K562 (cell line): ENCODE measurements at regions not wholly inside any gene's neighbourhood (a gene's known extent, or its start where the extent isn't known, plus 50 kb on each side); places are given as distances from the start of the nearest gene placed in this dataset.

Experiments
- ATAC-seq: fragments of 200-7000 bp; cut with Tn5 transposase; 3 replicates; pipeline ENCODE4 v1.9.1; 2020; ENCODE audit warnings: moderate library complexity
- BruUV-seq: library from RNA; stranded (reverse); fragments of 400-500 nt; replicated peaks from 2 replicates; lab custom pipeline; 2021; lab: Mats Ljungman, UMichigan
- CTCF ChIA-PET: fragments of 300-600 bp; formaldehyde crosslinking; extraction: SDS; loops from one replicate; lab custom pipeline; 2021; ENCODE audit warnings: low intra/inter-chr PET ratio; lab: Yijun Ruan, JAX
- POLR2A ChIA-PET: fragments of 300-600, 350-650 bp; sonication (Branson Sonifier 250); formaldehyde crosslinking; extraction: SDS; loops from one replicate; lab custom pipeline; 2021; ENCODE audit warnings: antibody characterized with exemption, inconsistent platforms; lab: Yijun Ruan, JAX
- DNase-seq, 4 experiments: peaks; one replicate each; pipeline versions ENCODE4 v3.0.0 to v3.0.0-alpha.2; 2011 to 2018; ENCODE audit warnings: low spot score in 3 of 4, mixed read lengths in 3 of 4; ENCODE audit errors: extremely low read depth in 1 of 4
- FAIRE-seq: peaks from 2 replicates; lab custom pipeline; 2011; peaks lifted over from hg19 to GRCh38; lab: Jason Lieb, UNC
- H2AFZ ChIP-seq: 2 replicates; pipeline ENCODE4 v1.6.0; 2011; ENCODE audit warnings: low read depth, low read length, control low read depth, inconsistent platforms
- H3K27ac ChIP-seq: fragments of 200-600 bp; 3 replicates; pipeline ENCODE4 v1.8.0; 2011; ENCODE audit warnings: low read depth, mild to moderate bottlenecking, control low read depth, inconsistent platforms, low read length, moderate library complexity, mixed read lengths; ENCODE audit errors: extremely low read depth
- H3K27me3 ChIP-seq, 2 experiments: fragments of 300-600 bp in 1 of 2; 2 replicates in 1 of 2; 3 replicates in 1 of 2; pipeline versions ENCODE4 v1.6.0 to v1.8.0; 2011; ENCODE audit warnings: inconsistent platforms in 2 of 2, low read length in 2 of 2, mild to moderate bottlenecking in 1 of 2, mixed read lengths in 1 of 2, moderate library complexity in 1 of 2; ENCODE audit not compliant: control insufficient read depth in 2 of 2, insufficient read depth in 2 of 2
- H3K36me3 ChIP-seq: fragments of 300-600 bp; 3 replicates; pipeline ENCODE4 v1.8.0; 2011; ENCODE audit warnings: mild to moderate bottlenecking, low read length, inconsistent platforms; ENCODE audit not compliant: control insufficient read depth, insufficient read depth
- H3K4me1 ChIP-seq, 2 experiments: fragments of 200-600 bp in 1 of 2; replicated peaks in 1 of 2; 2 replicates in 1 of 2; 3 replicates in 1 of 2; pipeline versions ENCODE4 v1.5.1 to v1.8.0; 2011; ENCODE audit warnings: inconsistent platforms in 2 of 2, low read length in 2 of 2, mild to moderate bottlenecking in 1 of 2, mixed read lengths in 1 of 2, moderate library complexity in 1 of 2; ENCODE audit not compliant: control insufficient read depth in 2 of 2, insufficient read depth in 2 of 2
- H3K4me2 ChIP-seq: 2 replicates; pipeline ENCODE4 v1.6.1; 2011; ENCODE audit warnings: low read length, control low read depth, inconsistent platforms, mixed read lengths; ENCODE audit not compliant: insufficient read depth
- H3K4me3 ChIP-seq: fragments of 200-600 bp; sonication (generic), shearing (Covaris generic); 2 replicates; pipeline ENCODE4 v1.5.1; 2016; ENCODE audit warnings: control low read depth, inconsistent platforms
- H3K79me2 ChIP-seq: fragments of 200-600 bp; 3 replicates; pipeline ENCODE4 v1.8.0; 2011; ENCODE audit warnings: low read length, inconsistent platforms; ENCODE audit not compliant: control insufficient read depth, insufficient read depth
- H3K9ac ChIP-seq, 2 experiments: 2 replicates each; pipeline versions ENCODE4 v1.6.0 to v1.6.1; 2011; ENCODE audit warnings: low read depth in 2 of 2, low read length in 2 of 2, control low read depth in 1 of 2, inconsistent platforms in 1 of 2, mild to moderate bottlenecking in 1 of 2, mixed read lengths in 1 of 2; ENCODE audit not compliant: insufficient read depth in 1 of 2
- H3K9me1 ChIP-seq: one replicate; pipeline ENCODE4 v1.6.0; 2011; ENCODE audit warnings: inconsistent platforms, mild to moderate bottlenecking, low read length, moderate library complexity; ENCODE audit not compliant: control insufficient read depth, insufficient read depth
- H3K9me3 ChIP-seq: replicated peaks from 2 replicates; pipeline ENCODE4 v1.5.1; 2011; ENCODE audit warnings: low read depth, low read length, inconsistent platforms; ENCODE audit not compliant: control insufficient read depth, insufficient read depth
- H4K20me1 ChIP-seq: replicated peaks from 2 replicates; pipeline ENCODE4 v1.6.1; 2011; ENCODE audit warnings: low read length, inconsistent platforms, mixed read lengths; ENCODE audit not compliant: control insufficient read depth, insufficient read depth
- E2F3 ChIP-seq: fragments of 250-450 bp; sonication (Bioruptor Pico); IDR thresholded peaks from 2 replicates; pipeline ENCODE4 v1.4.0; 2020; ENCODE audit warnings: mild to moderate bottlenecking
- FOS ChIP-seq: IDR thresholded peaks from 3 replicates; pipeline ENCODE4 v1.6.1; 2011; ENCODE audit not compliant: insufficient read length; ENCODE audit errors: extremely low read depth
- HNRNPL ChIP-seq: fragments of 200-400 bp; formaldehyde crosslinking; IDR thresholded peaks from 2 replicates; pipeline ENCODE4 v1.6.1; 2017; ENCODE audit warnings: low read depth, mild to moderate bottlenecking, low read length
- MCM2 ChIP-seq: fragments of 450-650 bp; IDR thresholded peaks from 2 replicates; pipeline ENCODE4 v1.6.1; 2017; ENCODE audit warnings: low read depth, mild to moderate bottlenecking
- NCOA2 ChIP-seq, 2 experiments: fragments of 450-650 bp; IDR thresholded peaks; 2 replicates each; pipeline ENCODE4 v1.6.1; 2018; ENCODE audit warnings: mild to moderate bottlenecking in 2 of 2, moderate library complexity in 1 of 2; ENCODE audit not compliant: partially characterized antibody in 2 of 2
- SAFB2 ChIP-seq: fragments of 200-400 bp; formaldehyde crosslinking; IDR thresholded peaks from 2 replicates; pipeline ENCODE4 v1.6.1; 2018; ENCODE audit warnings: borderline replicate concordance, low read length, low read depth, moderate library complexity; ENCODE audit not compliant: severe bottlenecking
- TCF7L2 ChIP-seq: fragments of 150-350 bp; IDR thresholded peaks from 2 replicates; pipeline ENCODE4 v1.6.1; 2016; ENCODE audit warnings: low read depth, mild to moderate bottlenecking, low read length, moderate library complexity
- TOE1 ChIP-seq, 2 experiments: fragments of 450-650 bp in 1 of 2; sonication (generic) in 1 of 2; formaldehyde crosslinking in 1 of 2; IDR thresholded peaks; 2 replicates each; pipeline versions ENCODE4 v1.7.1 to v1.8.0; 2016 to 2022; ENCODE audit warnings: borderline replicate concordance in 2 of 2, mild to moderate bottlenecking in 2 of 2, antibody characterized with exemption in 1 of 2, inconsistent platforms in 1 of 2, low read depth in 1 of 2, missing genetic modification reagents in 1 of 2, moderate library complexity in 1 of 2
- ZNF224 ChIP-seq: sonication (generic); formaldehyde crosslinking; IDR thresholded peaks from 2 replicates; pipeline ENCODE4 v1.8.0; 2022; ENCODE audit warnings: mild to moderate bottlenecking, missing genetic modification reagents
- ZNF589 ChIP-seq: fragments of 200-800 bp; sonication (Bioruptor generic); IDR thresholded peaks from 2 replicates; pipeline ENCODE4 v1.6.1; 2016; ENCODE audit warnings: low read depth, missing genetic modification characterization, missing compliant biosample characterization
- WGBS: fragments of 100-300 bp; shearing (Covaris generic); methylation state at CpG from one replicate; pipeline ENCODE4 v1.1.6; 2016; ENCODE audit warnings: low coverage, mixed read lengths; ENCODE audit not compliant: insufficient coverage; ENCODE audit errors: missing lambda C conversion rate; 5-methylcytosine and 5-hydroxymethylcytosine counted together
- in situ Hi-C: fragments of 300-500 bp; cut with MboI; formaldehyde crosslinking; loops from 4 replicates; pipeline ENCODE4 v1.15.0; 2018; ENCODE audit warnings: inconsistent platforms, mixed read lengths
- intact Hi-C: fragments of 100-400 bp; cut with micrococcal nuclease; formaldehyde crosslinking; loops from 2 replicates; pipeline ENCODE4 v1.14.2; 2022
- TF ChIP-seq, protein P1 (sequence below): fragments of 250-450 bp; sonication (Bioruptor Pico); IDR thresholded peaks from 2 replicates; pipeline ENCODE4 v1.5.0; 2021

DNA sequence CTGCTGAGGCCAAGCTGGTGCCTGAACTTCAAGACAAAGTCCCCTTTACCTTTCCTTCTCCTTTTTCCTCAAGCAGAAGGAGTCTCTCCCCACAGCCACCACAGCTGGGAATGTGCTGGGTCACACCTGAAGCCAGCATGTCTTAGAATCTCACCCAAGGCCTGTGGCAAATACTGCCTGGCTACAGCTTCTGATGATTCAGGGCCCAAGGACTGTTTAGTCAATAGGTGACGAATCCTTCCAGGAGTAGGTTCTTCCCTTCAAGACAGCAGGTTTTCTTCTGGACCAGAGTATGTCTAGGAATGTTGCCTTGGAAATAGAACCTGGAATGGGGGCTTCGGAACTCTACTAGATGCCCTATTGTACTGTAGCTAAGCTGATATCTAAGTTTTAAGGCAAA lies 374.6 kb downstream of the KIF20B start:
- intact Hi-C loops (no loop called here), in situ Hi-C loops (no loop called here)
- Histone ChIP-seq H3K9me3 (no peaks in the 10 kb centered on the region), H3K9me1 (no peaks in the 10 kb centered on the region), H3K27me3 (no peaks in the 10 kb centered on the region), H3K4me3 (no peak overlapping the region), H3K4me1 (no peaks in the 10 kb centered on the region), H3K79me2 (no peaks in the 10 kb centered on the region), H3K27ac (no peak overlapping the region), H3K4me2 (no peak overlapping the region), H3K36me3 (no peaks in the 10 kb centered on the region), H2AFZ (no peak overlapping the region), H4K20me1 (no peaks in the 10 kb centered on the region), H3K9ac (no peak overlapping the region)
- FAIRE-seq (no peak), DNase-seq (no peak), ATAC-seq (no peak)
- BruUV-seq, result no TSS peak
- CTCF ChIA-PET, result no interaction called here
- 0% methylated on average over 2 of the region's 2 CpGs for WGBS
- TF ChIP-seq TOE1 (IDR thresholded peaks at IDR 0.05; ENCODE audit: borderline replicate concordance) (no peak), TOE1 (CRISPR knock-in tag; IDR thresholded peaks at IDR 0.05; ENCODE audit: borderline replicate concordance, low read depth) (no peak), E2F3 (CRISPR knock-in tag) (no peak), ZNF589 (CRISPR knock-in tag) (no peak), ZNF224 (CRISPR knock-in tag) (no peak), TCF7L2 (no peak), MCM2 (no peak), HNRNPL (no peak), NCOA2 (IDR thresholded peaks at IDR 0.05; ENCODE audit: partially characterized antibody in 2 of 2) (no peak), SAFB2 (no peak), FOS (no peak)
- TF ChIP-seq, protein P1, sequence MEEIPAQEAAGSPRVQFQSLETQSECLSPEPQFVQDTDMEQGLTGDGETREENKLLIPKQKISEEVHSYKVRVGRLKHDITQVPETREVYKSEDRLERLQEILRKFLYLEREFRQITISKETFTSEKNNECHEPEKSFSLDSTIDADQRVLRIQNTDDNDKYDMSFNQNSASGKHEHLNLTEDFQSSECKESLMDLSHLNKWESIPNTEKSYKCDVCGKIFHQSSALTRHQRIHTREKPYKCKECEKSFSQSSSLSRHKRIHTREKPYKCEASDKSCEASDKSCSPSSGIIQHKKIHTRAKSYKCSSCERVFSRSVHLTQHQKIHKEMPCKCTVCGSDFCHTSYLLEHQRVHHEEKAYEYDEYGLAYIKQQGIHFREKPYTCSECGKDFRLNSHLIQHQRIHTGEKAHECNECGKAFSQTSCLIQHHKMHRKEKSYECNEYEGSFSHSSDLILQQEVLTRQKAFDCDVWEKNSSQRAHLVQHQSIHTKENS (CRISPR knock-in tag), result no peak
- POLR2A ChIA-PET, result no interaction called here
